ENCODE measurements at regions not wholly inside any gene's neighbourhood (a gene's known extent, or its start where the extent isn't known, plus 50 kb on each side); places are given as distances from the start of the nearest gene placed in this dataset.

- ChIA-PET POLR2A (no interaction called here), CTCF (interaction anchor here (0.6 kb wide), 1 partner anchor 23 kb away, joined by 3 read pairs; no protein-coding TSS in a partner anchor)
- TF ChIP-seq LEF1 (IDR thresholded peaks at IDR 0.05; ENCODE audit: borderline replicate concordance) (no peak), ZNF384 (IDR thresholded peaks at IDR 0.05) (no peak), PKNOX1 (IDR thresholded peaks at IDR 0.05) (no peak), BHLHE40 (IDR thresholded peaks at IDR 0.05; ENCODE audit: borderline replicate concordance) (no peak), ARNT (IDR thresholded peaks at IDR 0.05) (no peak), ELF4 (IDR thresholded peaks at IDR 0.05) (no peak), TARDBP (IDR thresholded peaks at IDR 0.05) (no peak), CTBP1 (IDR thresholded peaks at IDR 0.05; ENCODE audit: borderline replicate concordance) (no peak)
- DNase-seq (ENCODE audit: extremely low spot score): no peak
Observed at GRCh38 chr3:17909714-17910113, 167.3 kb upstream of the TBC1D5 start.

- ChIA-PET POLR2A (no interaction called here), CTCF (no interaction called here)
- TF ChIP-seq L3MBTL2 (conservative IDR thresholded peaks at IDR 0.05): no peak
- TF ChIP-seq BHLHE40 (IDR thresholded peaks at IDR 0.05; ENCODE audit: borderline replicate concordance): no peak
- no peak for TF ChIP-seq HDGF (IDR thresholded peaks at IDR 0.05; ENCODE audit: borderline replicate concordance)
- TF ChIP-seq LEF1 (IDR thresholded peaks at IDR 0.05; ENCODE audit: borderline replicate concordance): no peak
- TF ChIP-seq FOXK2 (IDR thresholded peaks at IDR 0.05): no peak
- TF ChIP-seq SP1 (IDR thresholded peaks at IDR 0.05): no peak
- TF ChIP-seq FOXA1 (IDR thresholded peaks at IDR 0.05): no peak
- TF ChIP-seq CTBP1 (IDR thresholded peaks at IDR 0.05; ENCODE audit: borderline replicate concordance): no peak
- TF ChIP-seq TARDBP (IDR thresholded peaks at IDR 0.05): no peak
- TF ChIP-seq NFRKB (IDR thresholded peaks at IDR 0.05): no peak
- TF ChIP-seq PKNOX1 (IDR thresholded peaks at IDR 0.05): no peak
- no peak for TF ChIP-seq ZNF384 (IDR thresholded peaks at IDR 0.05)
- TF ChIP-seq SUZ12 (IDR thresholded peaks at IDR 0.05): no peak
- TF ChIP-seq FOXM1 (IDR thresholded peaks at IDR 0.05; ENCODE audit: borderline replicate concordance): no peak
- no peak for TF ChIP-seq ARNT (IDR thresholded peaks at IDR 0.05)
- TF ChIP-seq ELF4 (IDR thresholded peaks at IDR 0.05): no peak
- no peak for DNase-seq (ENCODE audit: extremely low spot score)
Observed at GRCh38 chr3:17908399-17909191, 166.2 kb upstream of the TBC1D5 start.

- no peak for DNase-seq (ENCODE audit: extremely low spot score)
- ChIA-PET POLR2A (no interaction called here), CTCF (interaction anchor here (1.0 kb wide), 1 partner anchor 12 kb away, joined by 3 read pairs; no protein-coding TSS in a partner anchor)
- no peak for TF ChIP-seq ARNT (IDR thresholded peaks at IDR 0.05)
- no peak for TF ChIP-seq L3MBTL2 (conservative IDR thresholded peaks at IDR 0.05)
- TF ChIP-seq FOXK2 (IDR thresholded peaks at IDR 0.05): no peak
- no peak for TF ChIP-seq ELF4 (IDR thresholded peaks at IDR 0.05)
- no peak for TF ChIP-seq BHLHE40 (IDR thresholded peaks at IDR 0.05; ENCODE audit: borderline replicate concordance)
- no peak for TF ChIP-seq SUZ12 (IDR thresholded peaks at IDR 0.05)
- TF ChIP-seq HDGF (IDR thresholded peaks at IDR 0.05; ENCODE audit: borderline replicate concordance): no peak
- no peak for TF ChIP-seq FOXA1 (IDR thresholded peaks at IDR 0.05)
Observed at GRCh38 chr3:17905996-17906395, 163.6 kb upstream of the TBC1D5 start.

GRCh38 chr3:17901893-17902292, 159.5 kb upstream of the TBC1D5 start:
- ChIA-PET POLR2A (no interaction called here), CTCF (no interaction called here)
- no peak for TF ChIP-seq ARNT (IDR thresholded peaks at IDR 0.05)
- no peak for TF ChIP-seq TARDBP (IDR thresholded peaks at IDR 0.05)
- DNase-seq (ENCODE audit: extremely low spot score): no peak

- peak; percentile 18 for DNase-seq (ENCODE audit: extremely low spot score)
- POLR2A ChIA-PET: no interaction called here
- CTCF ChIA-PET: interaction anchor here (0.6 to 1.7 kb wide), 9 partner anchors 11 to 1094 kb away, joined by 3 to 5 read pairs (median 3); no protein-coding TSS in a partner anchor
- no peak for TF ChIP-seq BHLHE40 (IDR thresholded peaks at IDR 0.05; ENCODE audit: borderline replicate concordance)
- TF ChIP-seq PKNOX1 (IDR thresholded peaks at IDR 0.05): peak; percentile 29; the same call in 1 of the 2 replicates
Observed at GRCh38 chr3:17894434-17895060, 152.1 kb upstream of the TBC1D5 start.

GRCh38 chr3:17891139-17891856, 148.9 kb upstream of the TBC1D5 start:
- DNase-seq (ENCODE audit: extremely low spot score): no peak
- POLR2A ChIA-PET: no interaction called here
- TF ChIP-seq SUZ12 (IDR thresholded peaks at IDR 0.05): no peak
- TF ChIP-seq PKNOX1 (IDR thresholded peaks at IDR 0.05): no peak
- TF ChIP-seq BHLHE40 (IDR thresholded peaks at IDR 0.05; ENCODE audit: borderline replicate concordance): no peak
- TF ChIP-seq ELF4 (IDR thresholded peaks at IDR 0.05): no peak
- no peak for TF ChIP-seq HDGF (IDR thresholded peaks at IDR 0.05; ENCODE audit: borderline replicate concordance)
- no peak for TF ChIP-seq LEF1 (IDR thresholded peaks at IDR 0.05; ENCODE audit: borderline replicate concordance)
- TF ChIP-seq NFRKB (IDR thresholded peaks at IDR 0.05): no peak
- no peak for TF ChIP-seq L3MBTL2 (conservative IDR thresholded peaks at IDR 0.05)
- no peak for TF ChIP-seq SP1 (IDR thresholded peaks at IDR 0.05)
- no peak for TF ChIP-seq FOXM1 (IDR thresholded peaks at IDR 0.05; ENCODE audit: borderline replicate concordance)
- TF ChIP-seq CTBP1 (IDR thresholded peaks at IDR 0.05; ENCODE audit: borderline replicate concordance): no peak
- no peak for TF ChIP-seq ZNF384 (IDR thresholded peaks at IDR 0.05)
- TF ChIP-seq FOXA1 (IDR thresholded peaks at IDR 0.05): no peak
- no peak for TF ChIP-seq FOXK2 (IDR thresholded peaks at IDR 0.05)
- CTCF ChIA-PET: no interaction called here

All from HEK293T (cell line).